GM18951 (cell line): ENCODE measurements at regions not wholly inside any gene's neighbourhood (a gene's known extent, or its start where the extent isn't known, plus 50 kb on each side); places are given as distances from the start of the nearest gene placed in this dataset.
"Not testable (repeated sequence)": the region's sequence is repeated elsewhere in the genome, so short reads cannot be mapped to it uniquely, and the experiment has no call there.

Experiments
- POLR2A ChIP-seq: IDR thresholded peaks from 4 replicates; pipeline ENCODE4 v1.6.1; 2011; ENCODE audit warnings: mild to moderate bottlenecking; ENCODE audit not compliant: insufficient read length, insufficient read depth; ENCODE audit errors: extremely low read depth
- in situ Hi-C: fragments of 300-500 bp; cut with MboI; formaldehyde crosslinking; loops from one replicate; pipeline ENCODE4 v1.12.0; 2022; ENCODE audit warnings: low sequenced_read_pairs, mixed read lengths, inconsistent platforms; ENCODE audit not compliant: unreplicated experiment

DNA sequence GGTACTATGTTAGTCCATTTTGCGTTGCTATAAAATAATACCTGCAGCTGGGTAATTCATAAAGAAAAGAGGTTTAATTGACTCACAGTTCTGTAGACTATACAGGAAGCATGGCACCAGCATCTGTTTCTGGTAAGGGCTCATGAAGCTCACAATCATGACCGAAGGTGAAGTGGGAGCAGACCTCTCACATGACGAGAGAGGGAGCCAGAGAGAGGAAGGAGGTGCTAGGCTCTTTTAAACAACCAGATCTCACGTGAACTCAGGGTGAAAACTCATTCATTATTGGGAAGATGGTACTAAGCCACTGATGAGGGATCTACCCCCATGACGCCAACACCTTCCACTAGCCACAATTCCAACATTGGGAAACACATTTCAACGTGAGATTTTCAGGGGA lies 301.7 kb upstream of the MDFIC2 start:
- TF ChIP-seq POLR2A, result no peak
- in situ Hi-C loops, result no loop called here

DNA sequence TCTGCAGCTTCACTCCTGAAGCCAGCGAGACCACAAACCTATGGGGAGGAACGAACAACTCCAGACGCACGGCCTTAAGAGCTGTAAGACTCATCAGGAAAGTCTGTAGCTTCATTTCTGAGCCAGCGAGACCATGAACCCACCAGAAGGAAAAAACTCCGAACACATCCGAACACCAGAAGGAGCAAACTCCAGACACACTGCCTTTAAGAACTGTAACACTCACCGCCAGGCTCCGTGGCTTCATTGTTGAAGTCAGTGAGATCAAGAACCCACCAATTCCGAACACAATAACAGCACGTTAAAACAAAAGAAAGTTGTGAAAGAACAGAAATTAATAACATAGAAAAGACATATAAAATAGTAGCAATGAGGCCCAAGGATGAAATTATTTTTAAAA lies 300.5 kb upstream of the MDFIC2 start:
- TF ChIP-seq POLR2A, result no peak
- in situ Hi-C loops, result no loop called here

DNA sequence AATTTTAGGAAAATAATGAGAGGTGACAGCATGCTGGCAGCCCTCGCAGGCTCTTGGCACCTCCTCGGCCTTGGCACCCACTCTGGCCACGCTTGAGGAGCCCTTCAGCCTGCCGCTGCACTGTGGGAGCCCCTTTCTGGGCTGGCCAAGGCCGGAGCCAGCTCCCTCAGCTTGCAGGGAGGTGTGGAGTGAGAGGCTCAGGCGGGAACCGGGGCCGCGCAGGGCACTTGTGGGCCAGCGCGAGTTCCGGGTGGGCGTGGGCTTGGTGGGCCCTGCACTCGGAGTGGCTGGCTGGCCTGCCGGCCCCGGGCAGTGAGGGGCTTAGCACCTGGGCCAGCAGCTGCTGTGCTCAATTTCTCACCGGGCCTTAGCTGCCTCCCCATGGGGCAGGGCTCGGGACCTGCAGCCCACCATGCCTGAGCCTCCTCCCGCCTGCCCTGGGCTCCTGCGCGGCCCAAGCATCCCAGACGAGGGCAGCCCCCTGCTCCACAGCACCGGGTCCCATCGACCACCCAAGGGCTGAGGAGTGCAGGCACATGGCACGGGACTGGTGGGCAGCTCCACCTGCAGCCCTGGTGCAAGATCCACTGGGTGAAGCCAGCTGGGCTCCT lies 299.3 kb upstream of the MDFIC2 start:
- in situ Hi-C loops, result not testable (repeated sequence)

GRCh38 chr3:70608434-70608833 lies 296.0 kb upstream of the MDFIC2 start:
- no peak for TF ChIP-seq POLR2A
- in situ Hi-C loops, result no loop called here

DNA sequence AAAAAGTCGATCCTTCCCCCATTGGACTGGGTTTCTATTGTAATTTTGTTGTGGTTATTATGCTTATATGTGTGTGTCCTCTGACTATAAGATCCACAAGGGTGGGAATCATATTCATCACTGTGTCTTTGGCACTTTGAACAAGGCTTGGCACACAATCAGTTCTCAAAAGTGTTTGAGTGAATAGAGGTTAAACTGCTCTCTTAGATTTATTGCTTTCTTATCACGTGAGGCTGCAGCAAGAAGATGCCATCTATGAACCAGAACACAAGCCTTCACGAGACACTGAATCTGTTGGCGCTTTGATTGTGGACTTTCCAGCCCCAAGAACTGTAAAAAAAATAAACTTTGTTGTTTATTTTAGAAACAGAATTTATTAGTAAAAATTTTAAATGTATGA lies 295.0 kb upstream of the MDFIC2 start:
- no peak for TF ChIP-seq POLR2A
- in situ Hi-C loops, result no loop called here

DNA sequence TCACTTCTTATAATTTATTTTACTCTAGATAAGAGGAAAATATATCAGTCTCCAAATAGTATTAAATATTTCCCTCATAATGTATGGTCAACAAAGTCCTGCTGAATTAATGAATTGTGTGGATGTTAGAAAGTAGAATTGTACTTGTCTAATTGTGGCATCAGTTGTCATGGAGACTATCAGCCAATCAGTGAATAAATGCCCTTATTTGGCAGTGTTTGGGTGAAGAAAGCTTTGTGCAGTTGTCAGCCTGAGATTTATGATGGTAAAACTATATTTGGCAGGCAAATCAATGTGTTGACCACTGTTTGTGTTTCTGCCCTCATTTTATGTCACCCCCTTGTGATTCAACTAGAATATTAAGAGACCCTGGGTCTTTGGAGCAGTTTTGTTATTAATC lies 293.6 kb upstream of the MDFIC2 start:
- in situ Hi-C loops, result no loop called here
- no peak for TF ChIP-seq POLR2A

DNA sequence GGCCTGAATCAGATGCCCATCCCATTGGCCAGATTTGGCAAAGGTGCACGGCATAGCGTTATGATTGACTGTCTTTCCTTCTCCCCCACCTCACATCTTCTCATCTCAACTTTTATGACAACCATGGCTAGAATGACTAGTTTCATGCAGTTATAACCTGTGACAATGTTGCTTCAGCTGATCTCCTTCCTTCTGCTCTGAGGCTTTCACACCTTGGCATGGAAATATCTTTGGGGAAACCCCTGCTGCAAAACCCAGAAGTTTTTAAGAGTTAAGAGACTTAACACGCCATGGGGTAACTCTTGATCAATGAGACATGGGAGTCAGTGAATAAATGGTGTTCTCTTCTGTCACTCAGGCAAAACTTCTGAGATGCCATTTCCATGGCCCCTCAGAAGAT lies 290.7 kb upstream of the MDFIC2 start:
- in situ Hi-C loops, result no loop called here
- no peak for TF ChIP-seq POLR2A

GRCh38 chr3:70597312-70597711 lies 284.9 kb upstream of the MDFIC2 start:
- TF ChIP-seq POLR2A, result no peak
- in situ Hi-C loops, result no loop called here

GRCh38 chr3:70583682-70584081 lies 271.2 kb upstream of the MDFIC2 start:
- no peak for TF ChIP-seq POLR2A
- in situ Hi-C loops, result no loop called here

- no peak for TF ChIP-seq POLR2A
- in situ Hi-C loops, result no loop called here
Observed at GRCh38 chr3:70582803-70583202, 270.4 kb upstream of the MDFIC2 start.

DNA sequence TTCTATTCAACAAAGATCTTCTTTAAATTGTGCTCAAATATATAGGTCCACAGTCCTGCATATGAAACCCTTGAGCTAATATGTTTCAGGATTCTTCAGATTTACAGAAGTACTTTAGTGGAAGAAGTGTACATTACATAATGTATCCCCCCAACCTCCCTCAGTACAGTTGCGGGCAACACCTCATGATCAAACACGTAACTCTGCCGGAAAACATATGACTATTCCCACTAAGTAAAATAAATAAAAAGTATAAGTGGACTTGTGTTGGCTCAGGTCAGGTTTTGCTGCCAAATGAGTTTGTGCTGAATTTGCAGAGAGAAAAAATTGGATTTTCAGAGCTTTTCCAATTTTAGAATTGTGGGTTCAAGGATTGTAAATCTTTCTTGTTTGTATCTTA lies 267.6 kb upstream of the MDFIC2 start:
- in situ Hi-C loops, result no loop called here

DNA sequence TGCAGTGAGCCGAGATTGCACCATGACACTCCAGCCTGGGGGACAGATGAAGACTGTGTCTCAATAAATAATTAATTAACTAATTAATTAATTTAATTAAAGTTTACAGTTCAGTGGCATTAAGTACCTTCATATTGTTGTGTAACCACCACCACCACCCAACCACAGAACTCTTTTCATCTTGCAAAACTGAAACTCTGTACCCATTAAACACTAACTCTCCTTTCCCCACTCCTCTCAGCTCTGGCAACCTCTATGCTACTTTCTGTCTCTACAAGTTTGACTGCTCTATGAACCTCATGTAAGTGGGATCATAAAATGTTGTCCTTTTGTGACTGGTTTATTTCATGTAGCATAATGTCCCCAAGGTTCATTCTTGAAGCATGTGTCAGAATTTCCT lies 259.3 kb upstream of the MDFIC2 start:
- in situ Hi-C loops, result no loop called here
- no peak for TF ChIP-seq POLR2A

More for the DNA sequence above, 267.6 kb upstream of the MDFIC2 start:
- no peak for TF ChIP-seq POLR2A

DNA sequence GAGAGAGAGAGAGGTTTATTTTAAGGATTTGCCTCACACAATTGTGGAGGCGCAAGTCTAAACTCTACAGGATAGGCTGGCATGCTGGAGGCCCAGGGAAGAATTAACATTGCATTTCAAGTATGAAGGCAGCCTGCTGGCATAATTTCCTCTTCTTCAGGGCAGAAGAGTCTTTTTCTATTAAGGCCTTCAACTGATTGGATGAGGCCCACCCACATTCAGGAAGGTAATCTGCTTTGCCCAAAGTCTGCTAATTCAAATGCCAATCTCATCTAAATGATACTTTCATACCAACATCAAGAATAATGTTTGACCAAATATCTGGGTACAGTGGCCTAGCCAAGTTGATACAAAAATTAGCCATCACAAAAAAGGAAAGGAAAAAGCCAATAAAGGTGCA lies 258.1 kb upstream of the MDFIC2 start:
- TF ChIP-seq POLR2A, result no peak
- in situ Hi-C loops, result no loop called here

DNA sequence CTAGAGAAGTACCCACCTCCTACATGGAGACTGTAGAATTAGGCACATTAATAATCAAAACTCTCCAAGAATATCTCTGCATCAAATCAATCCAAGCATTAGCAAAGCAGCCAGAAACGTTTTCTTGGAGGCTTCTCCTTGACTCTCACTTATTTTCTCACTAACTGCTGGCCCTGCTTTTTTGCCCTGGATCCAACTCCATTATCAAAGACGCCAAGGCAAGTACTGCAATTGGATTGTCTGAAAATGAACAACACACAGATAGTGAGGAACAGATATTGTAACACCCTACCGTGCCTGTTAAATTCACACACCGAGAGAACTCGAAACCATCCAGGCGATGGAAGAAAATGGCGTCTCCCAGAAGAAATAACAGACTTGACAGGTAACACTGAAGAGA lies 256.2 kb upstream of the MDFIC2 start:
- no peak for TF ChIP-seq POLR2A
- in situ Hi-C loops, result no loop called here

GRCh38 chr3:70565861-70566260 lies 253.4 kb upstream of the MDFIC2 start:
- in situ Hi-C loops, result no loop called here
- no peak for TF ChIP-seq POLR2A

DNA sequence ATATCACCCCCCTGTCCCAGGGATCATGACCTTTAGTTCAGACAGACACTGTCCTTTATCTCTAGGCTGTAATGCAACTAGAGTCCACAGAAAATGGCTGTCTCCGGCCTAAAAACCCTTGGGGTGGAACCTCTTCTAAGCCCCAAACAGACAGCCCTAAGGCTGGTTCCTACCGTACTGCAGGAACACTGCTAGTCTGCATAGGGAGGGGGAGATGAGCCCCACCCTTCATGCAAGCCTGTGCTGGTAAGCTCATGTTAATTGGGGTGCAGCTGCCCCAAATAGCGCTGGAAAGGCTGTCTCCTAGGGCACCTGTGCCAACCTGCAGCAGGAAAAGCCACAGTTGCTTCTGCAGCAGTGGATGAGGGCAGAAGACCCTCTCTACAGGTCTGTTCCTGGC lies 252.1 kb upstream of the MDFIC2 start:
- in situ Hi-C loops, result no loop called here

DNA sequence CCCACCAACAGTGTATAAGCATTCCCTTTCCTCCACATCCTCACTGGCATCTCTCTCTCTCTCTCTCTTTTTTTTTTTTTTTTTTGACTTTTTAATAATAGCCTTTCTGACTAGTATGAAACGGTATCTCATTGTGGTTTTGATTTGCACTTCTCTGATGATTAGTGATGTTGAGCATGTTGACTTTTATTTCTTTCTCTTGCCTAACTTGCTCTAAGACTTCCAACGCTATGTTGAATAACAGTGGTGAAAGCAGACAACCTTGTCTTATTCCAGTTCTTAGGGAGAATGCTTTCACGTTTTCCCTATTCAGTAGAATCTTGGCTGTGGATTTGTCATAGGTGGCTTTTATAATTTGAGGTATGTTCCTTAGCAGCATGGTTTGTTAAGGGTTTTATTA lies 249.4 kb upstream of the MDFIC2 start:
- TF ChIP-seq POLR2A, result no peak
- in situ Hi-C loops, result no loop called here

More for the DNA sequence above, 252.1 kb upstream of the MDFIC2 start:
- no peak for TF ChIP-seq POLR2A
